ENCODE measurements at regions not wholly inside any gene's neighbourhood (a gene's known extent, or its start where the extent isn't known, plus 50 kb on each side); places are given as distances from the start of the nearest gene placed in this dataset.

- H3K9me3 ChIP-seq: no peaks in the 10 kb centered on the region
- DNase-seq (ENCODE audit: low spot score in 2 of 2): no peak
- TF ChIP-seq CTCF (IDR thresholded peaks at IDR 0.05): peak in 2 of 3 experiments; percentile 19 to 41
- intact Hi-C loops (cut with DNase I): loop anchor here (10.0 kb wide), 1 partner anchor 686 kb away; no protein-coding TSS in a partner anchor
- H3K27ac ChIP-seq: no peak overlapping the region
- no peaks in the 10 kb centered on the region for H3K4me1 ChIP-seq
- H3K27me3 ChIP-seq: no peaks in the 10 kb centered on the region
- no peaks in the 10 kb centered on the region for H3K36me3 ChIP-seq
- H3K4me3 ChIP-seq: no peak overlapping the region
These were observed 612.1 kb downstream of the KCNJ3 start for GRCh38 chr2:155310589-155310988.

GRCh38 chr2:155309483-155309882 lies 611.0 kb downstream of the KCNJ3 start:
- Histone ChIP-seq H3K9me3 (no peaks in the 10 kb centered on the region), H3K36me3 (no peaks in the 10 kb centered on the region), H3K27ac (no peak overlapping the region), H3K4me3 (no peak overlapping the region), H3K4me1 (no peaks in the 10 kb centered on the region), H3K27me3 (no peaks in the 10 kb centered on the region)
- DNase-seq (ENCODE audit: low spot score in 2 of 2): no peak
- intact Hi-C loops (cut with DNase I): loop anchor here (10.0 kb wide), 1 partner anchor 875 kb away; no protein-coding TSS in a partner anchor
- TF ChIP-seq CTCF (IDR thresholded peaks at IDR 0.05): no peak

GRCh38 chr2:155308367-155309009 lies 610.0 kb downstream of the KCNJ3 start:
- Histone ChIP-seq H3K4me3 (no peak overlapping the region), H3K27ac (no peak overlapping the region), H3K27me3 (no peaks in the 10 kb centered on the region), H3K4me1 (no peaks in the 10 kb centered on the region), H3K36me3 (no peaks in the 10 kb centered on the region), H3K9me3 (no peaks in the 10 kb centered on the region)
- TF ChIP-seq CTCF (IDR thresholded peaks at IDR 0.05): no peak
- DNase-seq (ENCODE audit: low spot score in 2 of 2): no peak
- intact Hi-C loops (cut with DNase I): loop anchor here (10.0 kb wide), 1 partner anchor 874 kb away; no protein-coding TSS in a partner anchor

GRCh38 chr2:155301221-155301620 lies 602.7 kb downstream of the KCNJ3 start:
- intact Hi-C loops (cut with DNase I): loop anchor here (10.0 kb wide), 1 partner anchor 866 kb away; no protein-coding TSS in a partner anchor
- no peak overlapping the region for H3K4me3 ChIP-seq
- no peaks in the 10 kb centered on the region for H3K4me1 ChIP-seq
- H3K27ac ChIP-seq: no peak overlapping the region
- H3K36me3 ChIP-seq: no peaks in the 10 kb centered on the region
- H3K27me3 ChIP-seq: no peaks in the 10 kb centered on the region
- no peak for TF ChIP-seq CTCF (IDR thresholded peaks at IDR 0.05)
- no peaks in the 10 kb centered on the region for H3K9me3 ChIP-seq
- no peak for DNase-seq (ENCODE audit: low spot score in 2 of 2)

GRCh38 chr2:155298001-155298400 lies 599.5 kb downstream of the KCNJ3 start:
- intact Hi-C loops (cut with DNase I): no loop called here

More at GRCh38 chr2:155298001-155298400, 599.5 kb downstream of the KCNJ3 start:
- no peaks in the 10 kb centered on the region for H3K27me3 ChIP-seq
- no peak overlapping the region for H3K4me3 ChIP-seq
- no peaks in the 10 kb centered on the region for H3K4me1 ChIP-seq
- no peaks in the 10 kb centered on the region for H3K36me3 ChIP-seq
- H3K27ac ChIP-seq: no peak overlapping the region
- DNase-seq (ENCODE audit: low spot score in 2 of 2): no peak
- no peak for TF ChIP-seq CTCF (IDR thresholded peaks at IDR 0.05)
- no peaks in the 10 kb centered on the region for H3K9me3 ChIP-seq
